OCI-LY1 (cell line): ENCODE measurements at regions not wholly inside any gene's neighbourhood (a gene's known extent, or its start where the extent isn't known, plus 50 kb on each side); places are given as distances from the start of the nearest gene placed in this dataset.

Experiments used
- H2AFZ ChIP-seq: fragments of 200-600 bp; sonication (generic), shearing (Covaris generic); 2 replicates; pipeline ENCODE4 v1.6.0; 2014; ENCODE audit warnings: antibody characterized with exemption, mild to moderate bottlenecking, low read length
- H3F3A ChIP-seq: fragments of 200-600 bp; sonication (generic), shearing (Covaris generic); 2 replicates; pipeline ENCODE4 v1.6.0; 2014; ENCODE audit warnings: mild to moderate bottlenecking, antibody characterized with exemption, low read length, moderate library complexity; ENCODE audit not compliant: insufficient read depth
- H3K27ac ChIP-seq: fragments of 200-600 bp; sonication (generic); 2 replicates; pipeline ENCODE4 v1.5.1; 2014; ENCODE audit warnings: low read length, mixed run types, mild to moderate bottlenecking, low read depth; ENCODE audit not compliant: poor library complexity, severe bottlenecking
- H3K27me3 ChIP-seq: fragments of 200-600 bp; sonication (generic); 2 replicates; pipeline ENCODE4 v1.6.0; 2014; ENCODE audit warnings: antibody characterized with exemption, mild to moderate bottlenecking, low read length, moderate library complexity; ENCODE audit not compliant: insufficient read depth
- H3K36me3 ChIP-seq: fragments of 200-600 bp; sonication (generic); 2 replicates; pipeline ENCODE4 v1.6.1; 2014; ENCODE audit warnings: mild to moderate bottlenecking, antibody characterized with exemption, low read length, moderate library complexity, mixed read lengths; ENCODE audit not compliant: insufficient read depth
- H3K4me1 ChIP-seq: fragments of 200-600 bp; sonication (generic); 2 replicates; pipeline ENCODE4 v1.5.1; 2014; ENCODE audit warnings: mild to moderate bottlenecking, low read length, moderate library complexity; ENCODE audit not compliant: insufficient read depth, severe bottlenecking
- H3K4me2 ChIP-seq: fragments of 200-600 bp; sonication (generic), shearing (Covaris generic); 2 replicates; pipeline ENCODE4 v1.6.1; 2014; ENCODE audit warnings: low read length
- H3K4me3 ChIP-seq: fragments of 200-600 bp; sonication (generic); 2 replicates; pipeline ENCODE4 v1.5.1; 2014; ENCODE audit warnings: low read length, low read depth, mild to moderate bottlenecking, mixed read lengths; ENCODE audit not compliant: poor library complexity, severe bottlenecking
- H3K79me2 ChIP-seq: fragments of 200-600 bp; shearing (Covaris generic); 2 replicates; pipeline ENCODE4 v1.6.1; 2016; ENCODE audit warnings: mixed run types, low read length, mixed read lengths; ENCODE audit not compliant: insufficient read depth
- H3K9ac ChIP-seq: fragments of 200-600 bp; sonication (generic), shearing (Covaris generic); 2 replicates; pipeline ENCODE4 v1.6.1; 2014; ENCODE audit warnings: mild to moderate bottlenecking, low read length, mixed read lengths
- H3K9me2 ChIP-seq: fragments of 200-600 bp; sonication (generic), shearing (Covaris generic); 2 replicates; pipeline ENCODE4 v1.6.1; 2014; ENCODE audit warnings: low read depth, mild to moderate bottlenecking, low read length, mixed read lengths
- H3K9me3 ChIP-seq: fragments of 200-600 bp; shearing (Covaris generic); 2 replicates; pipeline ENCODE4 v1.6.1; 2014; ENCODE audit warnings: low read length, mixed read lengths
- H4K20me1 ChIP-seq: fragments of 200-600 bp; sonication (generic), shearing (Covaris generic); 2 replicates; pipeline ENCODE4 v1.6.0; 2016; ENCODE audit warnings: mild to moderate bottlenecking, low read length; ENCODE audit not compliant: insufficient read depth
- EZH2 ChIP-seq: fragments of 200-600 bp; sonication (generic), shearing (Covaris generic); IDR thresholded peaks from 2 replicates; pipeline ENCODE4 v1.8.0; 2017; ENCODE audit warnings: borderline replicate concordance, mixed run types, mild to moderate bottlenecking, antibody characterized with exemption, low read length, moderate library complexity, mixed read lengths
- TF ChIP-seq, protein P1 (sequence below): fragments of 200-600 bp; sonication (generic), shearing (Covaris generic); IDR thresholded peaks from 2 replicates; pipeline ENCODE4 v1.5.1; 2017; ENCODE audit warnings: mild to moderate bottlenecking, antibody characterized with exemption, low read length, moderate library complexity, mixed read lengths

DNA sequence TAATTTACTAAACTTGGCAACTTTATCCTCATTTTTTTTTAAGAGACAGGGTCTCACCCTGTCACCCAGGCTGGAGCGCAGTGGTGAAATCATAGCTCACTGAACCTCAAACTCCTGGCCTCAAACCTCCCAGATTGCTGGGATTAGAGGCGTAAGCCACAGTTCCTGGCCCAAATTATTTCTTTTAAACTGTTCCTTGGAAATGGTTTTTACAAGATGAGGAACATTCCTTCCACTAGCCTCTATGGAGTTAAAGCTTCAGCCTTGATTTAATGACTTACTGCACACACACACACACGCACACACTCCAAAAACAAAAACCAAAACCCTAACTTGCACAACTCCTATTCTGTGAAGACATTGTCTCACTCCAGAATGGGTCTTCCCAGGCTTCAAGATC is 77.2 kb upstream of the TARS1 start:
- no peaks in the 10 kb centered on the region for H4K20me1 ChIP-seq
- H3K36me3 ChIP-seq, result no peaks in the 10 kb centered on the region
- no peak overlapping the region for H3K4me3 ChIP-seq
- no peaks in the 10 kb centered on the region for H3K4me1 ChIP-seq
- H3K27ac ChIP-seq, result no peak overlapping the region
- H3K4me2 ChIP-seq, result no peak overlapping the region
- no peaks in the 10 kb centered on the region for H3F3A ChIP-seq
- H3K9me3 ChIP-seq, result no peaks in the 10 kb centered on the region
- H3K9me2 ChIP-seq, result no peaks in the 10 kb centered on the region
- no peak overlapping the region for H2AFZ ChIP-seq
- no peaks in the 10 kb centered on the region for H3K79me2 ChIP-seq
- no peak for TF ChIP-seq EZH2
- TF ChIP-seq, protein P1, sequence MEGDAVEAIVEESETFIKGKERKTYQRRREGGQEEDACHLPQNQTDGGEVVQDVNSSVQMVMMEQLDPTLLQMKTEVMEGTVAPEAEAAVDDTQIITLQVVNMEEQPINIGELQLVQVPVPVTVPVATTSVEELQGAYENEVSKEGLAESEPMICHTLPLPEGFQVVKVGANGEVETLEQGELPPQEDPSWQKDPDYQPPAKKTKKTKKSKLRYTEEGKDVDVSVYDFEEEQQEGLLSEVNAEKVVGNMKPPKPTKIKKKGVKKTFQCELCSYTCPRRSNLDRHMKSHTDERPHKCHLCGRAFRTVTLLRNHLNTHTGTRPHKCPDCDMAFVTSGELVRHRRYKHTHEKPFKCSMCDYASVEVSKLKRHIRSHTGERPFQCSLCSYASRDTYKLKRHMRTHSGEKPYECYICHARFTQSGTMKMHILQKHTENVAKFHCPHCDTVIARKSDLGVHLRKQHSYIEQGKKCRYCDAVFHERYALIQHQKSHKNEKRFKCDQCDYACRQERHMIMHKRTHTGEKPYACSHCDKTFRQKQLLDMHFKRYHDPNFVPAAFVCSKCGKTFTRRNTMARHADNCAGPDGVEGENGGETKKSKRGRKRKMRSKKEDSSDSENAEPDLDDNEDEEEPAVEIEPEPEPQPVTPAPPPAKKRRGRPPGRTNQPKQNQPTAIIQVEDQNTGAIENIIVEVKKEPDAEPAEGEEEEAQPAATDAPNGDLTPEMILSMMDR, result no peak
- no peaks in the 10 kb centered on the region for H3K27me3 ChIP-seq
- no peak overlapping the region for H3K9ac ChIP-seq

DNA sequence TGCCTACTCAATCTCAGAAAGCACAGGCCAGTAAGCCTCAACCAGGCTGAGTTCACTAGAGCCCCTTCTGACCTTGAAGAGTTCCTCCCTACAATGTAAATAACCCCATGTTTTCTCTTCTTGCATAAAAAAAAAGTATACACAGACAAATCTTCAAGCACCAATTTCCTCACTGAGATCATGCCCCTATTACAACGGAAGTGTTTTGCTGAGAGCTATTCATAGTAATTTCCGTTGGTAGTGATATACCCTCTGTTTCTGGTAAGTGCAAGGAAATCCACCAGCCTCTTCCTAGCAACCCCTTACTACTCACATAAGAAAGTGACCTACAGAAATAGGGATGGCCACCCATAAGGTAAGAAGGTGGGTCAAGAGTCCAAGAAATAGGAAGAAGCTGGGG is 76.4 kb upstream of the TARS1 start:
- Histone ChIP-seq H3K36me3 (no peaks in the 10 kb centered on the region), H3K79me2 (no peaks in the 10 kb centered on the region), H3K4me2 (no peak overlapping the region), H3F3A (no peaks in the 10 kb centered on the region), H3K4me3 (no peak overlapping the region), H3K9me3 (no peaks in the 10 kb centered on the region), H4K20me1 (no peaks in the 10 kb centered on the region), H3K27me3 (no peaks in the 10 kb centered on the region), H3K9me2 (no peaks in the 10 kb centered on the region), H3K9ac (no peak overlapping the region), H2AFZ (no peak overlapping the region), H3K27ac (no peak overlapping the region), H3K4me1 (no peaks in the 10 kb centered on the region)
- TF ChIP-seq EZH2, result no peak
- TF ChIP-seq, protein P1, result no peak

DNA sequence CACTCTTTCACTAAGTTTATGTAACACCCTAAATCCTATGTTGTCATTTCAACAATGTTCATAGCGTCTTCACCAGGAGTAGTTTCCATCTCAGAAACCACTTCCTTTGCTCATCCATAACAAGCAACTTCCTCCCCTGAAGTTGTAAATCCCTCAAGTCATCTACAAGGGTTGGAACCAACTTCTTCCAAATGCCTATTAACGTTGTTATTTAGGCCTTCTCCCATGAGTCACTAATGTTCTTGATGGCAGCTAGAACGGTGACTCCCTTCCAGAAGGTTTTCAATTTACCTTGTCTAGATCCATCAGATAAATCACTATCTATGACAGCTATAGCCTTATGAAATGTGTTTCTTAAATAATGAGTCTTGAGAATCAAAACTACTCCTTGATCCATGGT is 73.3 kb upstream of the TARS1 start:
- Histone ChIP-seq H3K36me3 (no peaks in the 10 kb centered on the region), H3F3A (no peaks in the 10 kb centered on the region), H3K4me2 (no peak overlapping the region), H3K79me2 (no peaks in the 10 kb centered on the region), H4K20me1 (no peaks in the 10 kb centered on the region), H3K9me2 (no peaks in the 10 kb centered on the region), H2AFZ (no peak overlapping the region), H3K9ac (no peak overlapping the region), H3K27ac (no peak overlapping the region), H3K27me3 (no peaks in the 10 kb centered on the region), H3K9me3 (no peaks in the 10 kb centered on the region), H3K4me1 (no peaks in the 10 kb centered on the region), H3K4me3 (no peak overlapping the region)
- no peak for TF ChIP-seq EZH2
- TF ChIP-seq, protein P1, result no peak
